ENCODE measurements at regions not wholly inside any gene's neighbourhood (a gene's known extent, or its start where the extent isn't known, plus 50 kb on each side); places are given as distances from the start of the nearest gene placed in this dataset.

- no peak overlapping the region for H3K4me3 ChIP-seq (ENCODE audit: low read length)
- no peaks in the 10 kb centered on the region for H3K9me3 ChIP-seq (ENCODE audit: insufficient read depth, low read depth, low read length)
- H3K27ac ChIP-seq (ENCODE audit: low read length), result no peak overlapping the region
- no peaks in the 10 kb centered on the region for H3K36me3 ChIP-seq (ENCODE audit: insufficient read depth, low read depth, low read length)
- no peaks in the 10 kb centered on the region for H3K4me1 ChIP-seq (ENCODE audit: insufficient read depth, low read length)
- no peak overlapping the region for H3K9ac ChIP-seq (ENCODE audit: low read depth, low read length)
- no peaks in the 10 kb centered on the region for H3K27me3 ChIP-seq (ENCODE audit: insufficient read depth, low read length)
These were observed 628.1 kb downstream of the IGSF11 start for GRCh38 chr3:118406562-118406961.

- H3K4me3 ChIP-seq (ENCODE audit: low read length), result no peak overlapping the region
- no peaks in the 10 kb centered on the region for H3K9me3 ChIP-seq (ENCODE audit: insufficient read depth, low read depth, low read length)
- H3K27me3 ChIP-seq (ENCODE audit: insufficient read depth, low read length), result no peaks in the 10 kb centered on the region
These were observed 626.2 kb downstream of the IGSF11 start for GRCh38 chr3:118408431-118408830.

GRCh38 chr3:118412503-118412902, 622.1 kb downstream of the IGSF11 start:
- Histone ChIP-seq H3K9me3 (ENCODE audit: insufficient read depth, low read depth, low read length) (peaks cover 7% of the 10 kb centered on the region; the same call in 1 of the 2 replicates), H3K27ac (ENCODE audit: low read length) (no peak overlapping the region), H3K27me3 (ENCODE audit: insufficient read depth, low read length) (no peaks in the 10 kb centered on the region), H3K9ac (ENCODE audit: low read depth, low read length) (no peak overlapping the region), H3K4me1 (ENCODE audit: insufficient read depth, low read length) (no peaks in the 10 kb centered on the region), H3K36me3 (ENCODE audit: insufficient read depth, low read depth, low read length) (no peaks in the 10 kb centered on the region), H3K4me3 (ENCODE audit: low read length) (no peak overlapping the region)

More at GRCh38 chr3:118408431-118408830, 626.2 kb downstream of the IGSF11 start:
- no peaks in the 10 kb centered on the region for H3K36me3 ChIP-seq (ENCODE audit: insufficient read depth, low read depth, low read length)
- H3K4me1 ChIP-seq (ENCODE audit: insufficient read depth, low read length), result no peaks in the 10 kb centered on the region
- no peak overlapping the region for H3K27ac ChIP-seq (ENCODE audit: low read length)
- H3K9ac ChIP-seq (ENCODE audit: low read depth, low read length), result no peak overlapping the region

- H3K27me3 ChIP-seq (ENCODE audit: insufficient read depth, low read length), result no peaks in the 10 kb centered on the region
- H3K27ac ChIP-seq (ENCODE audit: low read length), result no peak overlapping the region
- H3K4me3 ChIP-seq (ENCODE audit: low read length), result no peak overlapping the region
These were observed 609.3 kb downstream of the IGSF11 start for GRCh38 chr3:118425272-118425837.

GRCh38 chr3:118433825-118434224, 600.8 kb downstream of the IGSF11 start:
- Histone ChIP-seq H3K4me1 (ENCODE audit: insufficient read depth, low read length) (no peaks in the 10 kb centered on the region), H3K27ac (ENCODE audit: low read length) (no peak overlapping the region), H3K4me3 (ENCODE audit: low read length) (no peak overlapping the region), H3K9ac (ENCODE audit: low read depth, low read length) (no peak overlapping the region), H3K27me3 (ENCODE audit: insufficient read depth, low read length) (no peaks in the 10 kb centered on the region), H3K9me3 (ENCODE audit: insufficient read depth, low read depth, low read length) (no peaks in the 10 kb centered on the region), H3K36me3 (ENCODE audit: insufficient read depth, low read depth, low read length) (no peaks in the 10 kb centered on the region)

More at GRCh38 chr3:118425272-118425837, 609.3 kb downstream of the IGSF11 start:
- no peak overlapping the region for H3K9ac ChIP-seq (ENCODE audit: low read depth, low read length)
- H3K9me3 ChIP-seq (ENCODE audit: insufficient read depth, low read depth, low read length), result no peaks in the 10 kb centered on the region
- H3K36me3 ChIP-seq (ENCODE audit: insufficient read depth, low read depth, low read length), result no peaks in the 10 kb centered on the region
- H3K4me1 ChIP-seq (ENCODE audit: insufficient read depth, low read length), result peaks cover 3% of the 10 kb centered on the region; the same call in 1 of the 2 replicates

GRCh38 chr3:118435851-118436350, 598.7 kb downstream of the IGSF11 start:
- no peaks in the 10 kb centered on the region for H3K27me3 ChIP-seq (ENCODE audit: insufficient read depth, low read length)
- H3K36me3 ChIP-seq (ENCODE audit: insufficient read depth, low read depth, low read length), result no peaks in the 10 kb centered on the region
- H3K9ac ChIP-seq (ENCODE audit: low read depth, low read length), result no peak overlapping the region

GRCh38 chr3:118436697-118437262, 597.9 kb downstream of the IGSF11 start:
- Histone ChIP-seq H3K36me3 (ENCODE audit: insufficient read depth, low read depth, low read length) (no peaks in the 10 kb centered on the region), H3K27ac (ENCODE audit: low read length) (no peak overlapping the region), H3K9me3 (ENCODE audit: insufficient read depth, low read depth, low read length) (no peaks in the 10 kb centered on the region), H3K4me1 (ENCODE audit: insufficient read depth, low read length) (no peaks in the 10 kb centered on the region), H3K4me3 (ENCODE audit: low read length) (no peak overlapping the region), H3K27me3 (ENCODE audit: insufficient read depth, low read length) (no peaks in the 10 kb centered on the region), H3K9ac (ENCODE audit: low read depth, low read length) (no peak overlapping the region)

More at GRCh38 chr3:118435851-118436350, 598.7 kb downstream of the IGSF11 start:
- Histone ChIP-seq H3K27ac (ENCODE audit: low read length) (no peak overlapping the region), H3K4me3 (ENCODE audit: low read length) (no peak overlapping the region), H3K4me1 (ENCODE audit: insufficient read depth, low read length) (no peaks in the 10 kb centered on the region), H3K9me3 (ENCODE audit: insufficient read depth, low read depth, low read length) (no peaks in the 10 kb centered on the region)

GRCh38 chr3:118445036-118445435, 589.6 kb downstream of the IGSF11 start:
- no peaks in the 10 kb centered on the region for H3K4me1 ChIP-seq (ENCODE audit: insufficient read depth, low read length)
- no peaks in the 10 kb centered on the region for H3K36me3 ChIP-seq (ENCODE audit: insufficient read depth, low read depth, low read length)
- H3K27ac ChIP-seq (ENCODE audit: low read length), result no peak overlapping the region
- H3K4me3 ChIP-seq (ENCODE audit: low read length), result no peak overlapping the region
- no peak overlapping the region for H3K9ac ChIP-seq (ENCODE audit: low read depth, low read length)
- H3K27me3 ChIP-seq (ENCODE audit: insufficient read depth, low read length), result no peaks in the 10 kb centered on the region
- H3K9me3 ChIP-seq (ENCODE audit: insufficient read depth, low read depth, low read length), result no peaks in the 10 kb centered on the region

GRCh38 chr3:118447339-118447738, 587.3 kb downstream of the IGSF11 start:
- Histone ChIP-seq H3K4me3 (ENCODE audit: low read length) (no peak overlapping the region), H3K4me1 (ENCODE audit: insufficient read depth, low read length) (no peaks in the 10 kb centered on the region), H3K27me3 (ENCODE audit: insufficient read depth, low read length) (no peaks in the 10 kb centered on the region), H3K36me3 (ENCODE audit: insufficient read depth, low read depth, low read length) (no peaks in the 10 kb centered on the region), H3K27ac (ENCODE audit: low read length) (no peak overlapping the region), H3K9me3 (ENCODE audit: insufficient read depth, low read depth, low read length) (peaks cover 8% of the 10 kb centered on the region), H3K9ac (ENCODE audit: low read depth, low read length) (no peak overlapping the region)

- no peaks in the 10 kb centered on the region for H3K4me1 ChIP-seq (ENCODE audit: insufficient read depth, low read length)
- no peaks in the 10 kb centered on the region for H3K36me3 ChIP-seq (ENCODE audit: insufficient read depth, low read depth, low read length)
- H3K27me3 ChIP-seq (ENCODE audit: insufficient read depth, low read length), result no peaks in the 10 kb centered on the region
- no peak overlapping the region for H3K9ac ChIP-seq (ENCODE audit: low read depth, low read length)
- H3K4me3 ChIP-seq (ENCODE audit: low read length), result no peak overlapping the region
- no peak overlapping the region for H3K27ac ChIP-seq (ENCODE audit: low read length)
- H3K9me3 ChIP-seq (ENCODE audit: insufficient read depth, low read depth, low read length), result no peaks in the 10 kb centered on the region
These were observed 567.8 kb downstream of the IGSF11 start for GRCh38 chr3:118466795-118467330.

GRCh38 chr3:118468801-118469200, 565.8 kb downstream of the IGSF11 start:
- no peaks in the 10 kb centered on the region for H3K27me3 ChIP-seq (ENCODE audit: insufficient read depth, low read length)
- H3K9ac ChIP-seq (ENCODE audit: low read depth, low read length), result no peak overlapping the region
- H3K4me3 ChIP-seq (ENCODE audit: low read length), result no peak overlapping the region
- H3K9me3 ChIP-seq (ENCODE audit: insufficient read depth, low read depth, low read length), result no peaks in the 10 kb centered on the region
- H3K4me1 ChIP-seq (ENCODE audit: insufficient read depth, low read length), result no peaks in the 10 kb centered on the region
- no peaks in the 10 kb centered on the region for H3K36me3 ChIP-seq (ENCODE audit: insufficient read depth, low read depth, low read length)
- H3K27ac ChIP-seq (ENCODE audit: low read length), result no peak overlapping the region

- no peak overlapping the region for H3K9ac ChIP-seq (ENCODE audit: low read depth, low read length)
- H3K36me3 ChIP-seq (ENCODE audit: insufficient read depth, low read depth, low read length), result no peaks in the 10 kb centered on the region
- no peak overlapping the region for H3K4me3 ChIP-seq (ENCODE audit: low read length)
- no peaks in the 10 kb centered on the region for H3K9me3 ChIP-seq (ENCODE audit: insufficient read depth, low read depth, low read length)
- no peak overlapping the region for H3K27ac ChIP-seq (ENCODE audit: low read length)
- no peaks in the 10 kb centered on the region; the same call in 1 of the 2 replicates for H3K4me1 ChIP-seq (ENCODE audit: insufficient read depth, low read length)
- no peaks in the 10 kb centered on the region for H3K27me3 ChIP-seq (ENCODE audit: insufficient read depth, low read length)
These were observed 562.1 kb downstream of the IGSF11 start for GRCh38 chr3:118472586-118472985.

Measured in iPS-20b (cell line).